HCT116 (cell line): ENCODE measurements at regions not wholly inside any gene's neighbourhood (a gene's known extent, or its start where the extent isn't known, plus 50 kb on each side); places are given as distances from the start of the nearest gene placed in this dataset.

Experiments
- CEBPB ChIP-seq: IDR thresholded peaks from 2 replicates; pipeline ENCODE4 v1.6.1; 2012; ENCODE audit warnings: low read depth
- CTCF ChIP-seq, 3 experiments: fragments of 200-600 bp in 1 of 3; sonication (generic) in 1 of 3; IDR thresholded peaks in 2 of 3; conservative IDR thresholded peaks in 1 of 3; 2 replicates each; pipeline ENCODE4 v1.5.1; 2012 to 2017; ENCODE audit warnings: low read depth in 2 of 3, low read length in 2 of 3, antibody characterized with exemption in 1 of 3, borderline replicate concordance in 1 of 3, control low read depth in 1 of 3, mild to moderate bottlenecking in 1 of 3, mixed read lengths in 1 of 3, mixed run types in 1 of 3, moderate library complexity in 1 of 3; ENCODE audit not compliant: insufficient read depth in 1 of 3
- EGR1 ChIP-seq: IDR thresholded peaks from 2 replicates; pipeline ENCODE4 v1.6.1; 2012; ENCODE audit warnings: low read depth
- EZH2 ChIP-seq: fragments of 200-600 bp; sonication (generic); IDR thresholded peaks from 2 replicates; pipeline ENCODE4 v1.6.1; 2017; ENCODE audit warnings: antibody characterized with exemption, mixed run types
- EZH2phosphoT487 ChIP-seq: fragments of 200-600 bp; IDR thresholded peaks from 2 replicates; pipeline ENCODE4 v1.6.1; 2018; ENCODE audit warnings: antibody characterized with exemption, borderline replicate concordance
- MAX ChIP-seq: IDR thresholded peaks from 2 replicates; pipeline ENCODE4 v1.6.1; 2012
- RAD21 ChIP-seq: IDR thresholded peaks from 2 replicates; pipeline ENCODE4 v1.6.1; 2012; ENCODE audit warnings: low read depth, mild to moderate bottlenecking
- SIN3A ChIP-seq: IDR thresholded peaks from 2 replicates; pipeline ENCODE4 v1.6.1; 2012; ENCODE audit warnings: low read depth

GRCh38 chr6:91464201-91464600 is 877.3 kb upstream of the MAP3K7 start:
- no peak for TF ChIP-seq CTCF (IDR thresholded peaks at IDR 0.05 in 2 of 3, conservative IDR thresholded peaks at IDR 0.05 in 1 of 3; ENCODE audit: borderline replicate concordance in 1 of 3, insufficient read depth in 1 of 3, low read depth in 2 of 3, low read length in 2 of 3)
- TF ChIP-seq RAD21 = no peak
- no peak for TF ChIP-seq EZH2
- TF ChIP-seq EZH2phosphoT487 = no peak
- no peak for TF ChIP-seq SIN3A
- no peak for TF ChIP-seq MAX
- no peak for TF ChIP-seq CEBPB
- TF ChIP-seq EGR1 = no peak
